ENCODE measurements at regions not wholly inside any gene's neighbourhood (a gene's known extent, or its start where the extent isn't known, plus 50 kb on each side); places are given as distances from the start of the nearest gene placed in this dataset.

GRCh38 chr3:132145833-132146232 lies 111.0 kb upstream of the CPNE4 start:
- H3K27ac ChIP-seq (replicated peaks) = no peak overlapping the region
- no peak for DNase-seq (ENCODE audit: low read depth in 1 of 2, low spot score in 1 of 2)
- TF ChIP-seq SPI1 (IDR thresholded peaks at IDR 0.05; ENCODE audit: borderline replicate concordance, low read depth) (no peak), POLR2AphosphoS5 (IDR thresholded peaks at IDR 0.05; ENCODE audit: low read depth) (no peak), CTCF (IDR thresholded peaks at IDR 0.05; ENCODE audit: insufficient read depth, low read length) (no peak), REST (IDR thresholded peaks at IDR 0.05; ENCODE audit: insufficient replicate concordance, low read depth) (no peak)
- H3K4me3 ChIP-seq (replicated peaks; ENCODE audit: insufficient read depth, low read length) = no peak overlapping the region
- no peaks in the 10 kb centered on the region for H3K27me3 ChIP-seq (ENCODE audit: insufficient read depth, poor library complexity, severe bottlenecking)

- DNase-seq (ENCODE audit: low read depth in 1 of 2, low spot score in 1 of 2) = no peak
- Histone ChIP-seq H3K27ac (replicated peaks) (no peak overlapping the region), H3K4me3 (replicated peaks; ENCODE audit: insufficient read depth, low read length) (no peak overlapping the region), H3K27me3 (ENCODE audit: insufficient read depth, poor library complexity, severe bottlenecking) (no peaks in the 10 kb centered on the region)
- TF ChIP-seq CTCF (IDR thresholded peaks at IDR 0.05; ENCODE audit: insufficient read depth, low read length) (no peak), SPI1 (IDR thresholded peaks at IDR 0.05; ENCODE audit: borderline replicate concordance, low read depth) (no peak), GABPA (IDR thresholded peaks at IDR 0.05; ENCODE audit: low read depth) (no peak), REST (IDR thresholded peaks at IDR 0.05; ENCODE audit: insufficient replicate concordance, low read depth) (no peak), POLR2AphosphoS5 (IDR thresholded peaks at IDR 0.05; ENCODE audit: low read depth) (no peak)
These were observed 119.8 kb upstream of the CPNE4 start for GRCh38 chr3:132154619-132155018.

GRCh38 chr3:132159145-132159544 lies 124.3 kb upstream of the CPNE4 start:
- DNase-seq (ENCODE audit: low read depth in 1 of 2, low spot score in 1 of 2) = no peak
- Histone ChIP-seq H3K4me3 (replicated peaks; ENCODE audit: insufficient read depth, low read length) (no peak overlapping the region), H3K27me3 (ENCODE audit: insufficient read depth, poor library complexity, severe bottlenecking) (no peaks in the 10 kb centered on the region), H3K27ac (replicated peaks) (no peak overlapping the region)
- TF ChIP-seq POLR2AphosphoS5 (IDR thresholded peaks at IDR 0.05; ENCODE audit: low read depth) (no peak), SPI1 (IDR thresholded peaks at IDR 0.05; ENCODE audit: borderline replicate concordance, low read depth) (no peak), REST (IDR thresholded peaks at IDR 0.05; ENCODE audit: insufficient replicate concordance, low read depth) (no peak), CTCF (IDR thresholded peaks at IDR 0.05; ENCODE audit: insufficient read depth, low read length) (no peak), GABPA (IDR thresholded peaks at IDR 0.05; ENCODE audit: low read depth) (no peak)
